PC-9 (cell line): ENCODE measurements at regions not wholly inside any gene's neighbourhood (a gene's known extent, or its start where the extent isn't known, plus 50 kb on each side); places are given as distances from the start of the nearest gene placed in this dataset.

ENCODE experiments used
- BruUV-seq: library from RNA; stranded (reverse); fragments of 400-500 nt; replicated peaks from 2 replicates; lab custom pipeline; 2021; lab: Mats Ljungman, UMichigan
- CTCF ChIA-PET: fragments of 300-600 bp; sonication (Branson Sonifier 250); formaldehyde crosslinking; loops from one replicate; lab custom pipeline; 2022; ENCODE audit warnings: antibody characterized with exemption; lab: Charles Lee
- POLR2A ChIA-PET: fragments of 300-600 bp; sonication (Branson Sonifier 250); formaldehyde crosslinking; loops from one replicate; lab custom pipeline; 2022; ENCODE audit warnings: antibody characterized with exemption; ENCODE audit not compliant: unreplicated experiment; lab: Charles Lee
- DNase-seq, 2 experiments: peaks; one replicate each; pipeline versions ENCODE4 v3.0.0 to v3.0.0-alpha.2; 2015 to 2022; ENCODE audit warnings: mixed read lengths in 1 of 2
- H2AFZ ChIP-seq: fragments of 200-600 bp; sonication (generic); 2 replicates; pipeline ENCODE4 v1.8.1; 2017; ENCODE audit warnings: antibody characterized with exemption
- H3F3A ChIP-seq: fragments of 200-600 bp; sonication (generic); 2 replicates; pipeline ENCODE4 v1.8.1; 2017; ENCODE audit warnings: antibody characterized with exemption, mild to moderate bottlenecking, low read depth; ENCODE audit not compliant: insufficient read depth
- H3K27ac ChIP-seq: fragments of 200-600 bp; sonication (generic); 2 replicates; pipeline ENCODE4 v1.6.1; 2016; ENCODE audit warnings: mixed run types
- H3K27me3 ChIP-seq: fragments of 200-600 bp; sonication (generic); 2 replicates; pipeline ENCODE4 v1.6.1; 2016; ENCODE audit warnings: low read depth, mixed run types; ENCODE audit not compliant: insufficient read depth
- H3K36me3 ChIP-seq: fragments of 200-600 bp; sonication (generic); 2 replicates; pipeline ENCODE4 v1.6.1; 2016; ENCODE audit warnings: low read depth, mixed run types
- H3K4me1 ChIP-seq: fragments of 200-600 bp; sonication (generic); replicated peaks from 2 replicates; pipeline ENCODE4 v1.6.1; 2016; ENCODE audit warnings: mixed run types; ENCODE audit not compliant: insufficient read depth
- H3K4me2 ChIP-seq: fragments of 200-600 bp; sonication (generic); 2 replicates; pipeline ENCODE4 v1.6.1; 2017; ENCODE audit warnings: mixed run types
- H3K4me3 ChIP-seq: fragments of 200-600 bp; sonication (generic); 2 replicates; pipeline ENCODE4 v1.6.1; 2016; ENCODE audit warnings: mixed run types
- H3K79me2 ChIP-seq: fragments of 200-600 bp; sonication (generic); 2 replicates; pipeline ENCODE4 v1.6.1; 2017; ENCODE audit warnings: low read depth, mixed run types
- H3K9me2 ChIP-seq: fragments of 200-600 bp; sonication (generic); 2 replicates; pipeline ENCODE4 v1.8.1; 2017; ENCODE audit warnings: mild to moderate bottlenecking; ENCODE audit not compliant: insufficient read depth
- H3K9me3 ChIP-seq: fragments of 200-600 bp; sonication (generic); 2 replicates; pipeline ENCODE4 v1.8.1; 2016; ENCODE audit warnings: low read depth; ENCODE audit not compliant: insufficient read depth
- H4K20me1 ChIP-seq: fragments of 200-600 bp; sonication (generic); 2 replicates; pipeline ENCODE4 v1.8.1; 2017; ENCODE audit not compliant: insufficient read depth
- EZH2 ChIP-seq: fragments of 200-600 bp; sonication (generic); IDR thresholded peaks from 2 replicates; pipeline ENCODE4 v1.8.0; 2017; ENCODE audit warnings: antibody characterized with exemption, low read depth
- intact Hi-C: fragments of 100-400 bp; cut with micrococcal nuclease; formaldehyde crosslinking; loops from one replicate; pipeline ENCODE4 v1.10.0; 2022; ENCODE audit not compliant: unreplicated experiment
- TF ChIP-seq, protein P1 (sequence below): fragments of 200-600 bp; sonication (generic); conservative IDR thresholded peaks from 2 replicates; pipeline ENCODE4 v1.6.1; 2017; ENCODE audit warnings: mixed run types, antibody characterized with exemption, mild to moderate bottlenecking, moderate library complexity

DNA sequence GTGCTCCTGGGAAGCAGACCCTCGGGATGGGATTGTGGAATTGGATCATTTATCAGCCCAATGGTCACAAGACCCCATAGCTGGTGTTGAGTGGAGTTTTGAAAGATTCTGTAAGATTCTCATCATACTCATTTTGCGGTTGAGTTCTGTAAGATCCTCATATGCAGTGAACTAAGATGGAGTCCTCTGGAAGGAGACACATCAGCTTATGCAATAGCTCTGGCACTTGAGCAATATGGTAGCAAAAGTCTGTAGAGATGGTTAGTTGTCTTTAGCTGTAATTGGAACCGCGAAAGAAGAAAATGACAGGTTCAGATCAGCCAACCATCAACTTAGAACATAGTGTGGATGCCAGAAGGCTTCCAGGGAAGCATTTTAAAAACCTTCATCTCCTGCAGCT is 184.5 kb upstream of the TSC22D2 start:
- intact Hi-C loops: loop anchor here (5.0 to 10.0 kb wide), 3 partner anchors 324 to 729 kb away; partner anchors contain the start of genes EIF2A and SERP1
- H3K27ac ChIP-seq: no peak overlapping the region
- H3F3A ChIP-seq: no peaks in the 10 kb centered on the region
- H4K20me1 ChIP-seq: no peaks in the 10 kb centered on the region
- H2AFZ ChIP-seq: 0 out of 2 replicates have a peak overlapping the region, but pooled peaks have one; percentile 28
- no TSS peak for BruUV-seq
- ChIA-PET CTCF (interaction anchor here (0.7 kb wide), 1 partner anchor 253 kb away, joined by 8 read pairs; no protein-coding TSS in a partner anchor), POLR2A (interaction anchor here (0.6 kb wide), 1 partner anchor 40 kb away, joined by 4 read pairs; no protein-coding TSS in a partner anchor)
- H3K79me2 ChIP-seq: no peaks in the 10 kb centered on the region
- TF ChIP-seq, protein P1, sequence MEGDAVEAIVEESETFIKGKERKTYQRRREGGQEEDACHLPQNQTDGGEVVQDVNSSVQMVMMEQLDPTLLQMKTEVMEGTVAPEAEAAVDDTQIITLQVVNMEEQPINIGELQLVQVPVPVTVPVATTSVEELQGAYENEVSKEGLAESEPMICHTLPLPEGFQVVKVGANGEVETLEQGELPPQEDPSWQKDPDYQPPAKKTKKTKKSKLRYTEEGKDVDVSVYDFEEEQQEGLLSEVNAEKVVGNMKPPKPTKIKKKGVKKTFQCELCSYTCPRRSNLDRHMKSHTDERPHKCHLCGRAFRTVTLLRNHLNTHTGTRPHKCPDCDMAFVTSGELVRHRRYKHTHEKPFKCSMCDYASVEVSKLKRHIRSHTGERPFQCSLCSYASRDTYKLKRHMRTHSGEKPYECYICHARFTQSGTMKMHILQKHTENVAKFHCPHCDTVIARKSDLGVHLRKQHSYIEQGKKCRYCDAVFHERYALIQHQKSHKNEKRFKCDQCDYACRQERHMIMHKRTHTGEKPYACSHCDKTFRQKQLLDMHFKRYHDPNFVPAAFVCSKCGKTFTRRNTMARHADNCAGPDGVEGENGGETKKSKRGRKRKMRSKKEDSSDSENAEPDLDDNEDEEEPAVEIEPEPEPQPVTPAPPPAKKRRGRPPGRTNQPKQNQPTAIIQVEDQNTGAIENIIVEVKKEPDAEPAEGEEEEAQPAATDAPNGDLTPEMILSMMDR: no peak
- no peaks in the 10 kb centered on the region for H3K27me3 ChIP-seq
- DNase-seq: no peak
- no peaks in the 10 kb centered on the region for H3K4me1 ChIP-seq
- H3K9me2 ChIP-seq: no peaks in the 10 kb centered on the region
- H3K4me2 ChIP-seq: no peak overlapping the region
- no peak overlapping the region for H3K4me3 ChIP-seq
- no peaks in the 10 kb centered on the region for H3K36me3 ChIP-seq
- no peaks in the 10 kb centered on the region for H3K9me3 ChIP-seq

DNA sequence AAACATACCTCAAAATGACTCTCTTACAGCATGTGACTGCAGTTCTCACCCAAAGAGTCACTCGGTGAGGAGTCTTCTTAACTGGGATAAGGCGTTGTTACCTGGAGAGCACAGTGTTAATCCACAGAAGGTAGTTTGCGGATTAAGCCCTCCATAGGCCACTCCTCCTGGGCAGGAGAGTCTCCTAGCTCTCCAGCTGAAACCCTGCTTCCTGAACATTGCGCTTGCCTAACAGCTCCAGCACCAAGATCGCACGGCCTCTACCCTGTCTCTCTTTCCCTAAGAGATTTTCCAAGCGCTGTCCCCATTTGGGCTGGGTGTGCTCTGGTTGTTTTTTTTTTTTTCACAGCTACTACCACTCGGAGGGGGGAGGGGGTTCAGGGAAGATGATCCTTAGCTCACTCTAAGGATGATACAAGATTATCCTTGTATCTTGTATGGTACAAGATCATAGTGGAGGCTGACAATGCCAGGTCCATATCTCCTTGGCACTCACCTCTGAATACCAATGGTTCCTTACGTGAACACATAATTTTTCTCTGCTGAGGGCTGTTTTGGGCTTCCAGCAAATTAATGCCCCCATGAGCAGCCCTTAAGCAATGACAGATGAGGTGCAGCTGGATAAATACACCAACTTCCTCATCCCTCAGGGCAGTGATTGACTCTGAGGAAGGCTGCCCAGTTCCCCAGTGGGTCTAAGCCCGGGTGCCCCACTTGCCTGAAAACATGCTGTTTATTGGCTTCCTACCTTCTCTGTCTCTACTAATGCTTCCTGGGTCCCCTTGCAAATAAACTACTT is 185.2 kb upstream of the TSC22D2 start:
- TF ChIP-seq, protein P1: no peak
- no peak for TF ChIP-seq EZH2
- Histone ChIP-seq H3K4me3 (no peak overlapping the region), H3K4me2 (no peak overlapping the region), H4K20me1 (no peaks in the 10 kb centered on the region), H3K79me2 (no peaks in the 10 kb centered on the region), H3K27me3 (no peaks in the 10 kb centered on the region), H3K27ac (no peak overlapping the region), H2AFZ (0 out of 2 replicates have a peak overlapping the region, but pooled peaks have one; percentile 28), H3F3A (no peaks in the 10 kb centered on the region), H3K36me3 (no peaks in the 10 kb centered on the region), H3K4me1 (no peaks in the 10 kb centered on the region), H3K9me2 (no peaks in the 10 kb centered on the region), H3K9me3 (no peaks in the 10 kb centered on the region)
- intact Hi-C loops: loop anchor here (5.0 to 10.0 kb wide), 3 partner anchors 324 to 728 kb away; partner anchors contain the start of genes EIF2A and SERP1
- ChIA-PET POLR2A (interaction anchor here (0.6 kb wide), 1 partner anchor 39 kb away, joined by 4 read pairs; no protein-coding TSS in a partner anchor), CTCF (interaction anchor here (0.7 kb wide), 1 partner anchor 16 kb away, joined by 5 read pairs; no protein-coding TSS in a partner anchor)
- no peak for DNase-seq
- BruUV-seq: no TSS peak

DNA sequence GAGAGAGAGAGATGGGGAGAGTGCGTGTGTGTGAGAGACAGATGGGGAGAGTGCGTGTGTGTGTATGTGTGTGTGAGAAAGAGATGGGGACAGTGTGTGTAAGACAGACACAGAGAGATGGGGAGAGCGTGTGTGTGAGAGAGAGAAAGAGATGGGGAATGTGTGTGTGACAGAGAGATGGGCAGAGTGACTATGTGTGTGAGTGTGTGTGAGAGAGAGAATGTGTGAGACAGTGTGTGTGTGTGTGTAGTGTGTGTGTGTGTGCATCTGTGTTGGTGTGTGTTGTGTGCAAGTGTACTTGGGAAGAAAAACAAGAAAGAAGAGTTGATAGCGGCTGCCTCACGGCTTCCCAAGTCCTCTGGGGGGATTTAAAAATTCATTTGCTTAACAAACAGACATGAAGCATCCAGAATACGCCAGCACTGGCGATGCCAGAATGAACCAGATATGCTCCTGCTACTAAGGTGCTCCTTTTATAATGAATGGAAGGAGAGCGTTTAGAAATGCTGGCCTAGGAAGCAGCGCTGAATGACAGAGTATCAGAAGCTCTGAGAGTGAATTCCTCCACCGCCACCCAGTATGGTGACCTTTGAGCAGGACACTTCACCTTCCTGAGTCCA is 186.1 kb upstream of the TSC22D2 start:
- Histone ChIP-seq H3K79me2 (no peaks in the 10 kb centered on the region), H3K36me3 (no peaks in the 10 kb centered on the region), H3K27ac (no peak overlapping the region), H3K9me3 (no peaks in the 10 kb centered on the region), H3K4me1 (no peaks in the 10 kb centered on the region), H3K4me3 (no peak overlapping the region), H3K4me2 (no peak overlapping the region), H3K9me2 (no peaks in the 10 kb centered on the region), H2AFZ (no peak overlapping the region), H3K27me3 (no peaks in the 10 kb centered on the region), H3F3A (no peaks in the 10 kb centered on the region), H4K20me1 (no peaks in the 10 kb centered on the region)
- BruUV-seq: no TSS peak
- DNase-seq: no peak
- TF ChIP-seq, protein P1: no peak
- no peak for TF ChIP-seq EZH2
- intact Hi-C loops: loop anchor here (1.0 to 10.0 kb wide), 5 partner anchors 255 to 727 kb away; partner anchors contain the start of genes EIF2A and SERP1
- POLR2A ChIA-PET: no interaction called here
- CTCF ChIA-PET: interaction anchor here (0.7 kb wide), 1 partner anchor 15 kb away, joined by 5 read pairs; no protein-coding TSS in a partner anchor
